HL-60 (cell line): ENCODE measurements at regions not wholly inside any gene's neighbourhood (a gene's known extent, or its start where the extent isn't known, plus 50 kb on each side); places are given as distances from the start of the nearest gene placed in this dataset.

Experiments used
- DNase-seq, 2 experiments: peaks; one replicate each; pipeline ENCODE4 v3.0.0-alpha.2; 2010 to 2020; ENCODE audit warnings: low read depth in 1 of 2, low spot score in 1 of 2
- H3K27ac ChIP-seq: fragments of 250-450 bp; sonication (Bioruptor Pico); replicated peaks from 2 replicates; pipeline ENCODE4 v1.5.1; 2020; ENCODE audit warnings: mild to moderate bottlenecking, moderate library complexity
- H3K27me3 ChIP-seq: fragments of 250-450 bp; sonication (Bioruptor Pico); 2 replicates; pipeline ENCODE4 v1.5.1; 2021; ENCODE audit warnings: mild to moderate bottlenecking, moderate library complexity; ENCODE audit not compliant: insufficient read depth, poor library complexity, severe bottlenecking
- H3K4me3 ChIP-seq: replicated peaks from 2 replicates; pipeline ENCODE4 v1.5.1; 2011; ENCODE audit warnings: mild to moderate bottlenecking, control low read depth, low read length; ENCODE audit not compliant: insufficient read depth
- GABPA ChIP-seq: IDR thresholded peaks from 2 replicates; pipeline ENCODE4 v1.6.1; 2012; ENCODE audit warnings: low read depth
- POLR2AphosphoS5 ChIP-seq: IDR thresholded peaks from 2 replicates; pipeline ENCODE4 v1.6.1; 2012; ENCODE audit warnings: low read depth
- SPI1 ChIP-seq: IDR thresholded peaks from 2 replicates; pipeline ENCODE4 v1.6.1; 2012; ENCODE audit warnings: low read depth, mild to moderate bottlenecking, borderline replicate concordance
- TF ChIP-seq, protein P1 (sequence below): IDR thresholded peaks from 2 replicates; pipeline ENCODE4 v1.6.1; 2012; ENCODE audit warnings: low read depth; ENCODE audit not compliant: insufficient replicate concordance
- TF ChIP-seq, protein P2 (sequence below): IDR thresholded peaks from one replicate; pipeline ENCODE4 v1.5.1; 2011; ENCODE audit warnings: low read length, control low read depth, inconsistent platforms; ENCODE audit not compliant: insufficient read depth

DNA sequence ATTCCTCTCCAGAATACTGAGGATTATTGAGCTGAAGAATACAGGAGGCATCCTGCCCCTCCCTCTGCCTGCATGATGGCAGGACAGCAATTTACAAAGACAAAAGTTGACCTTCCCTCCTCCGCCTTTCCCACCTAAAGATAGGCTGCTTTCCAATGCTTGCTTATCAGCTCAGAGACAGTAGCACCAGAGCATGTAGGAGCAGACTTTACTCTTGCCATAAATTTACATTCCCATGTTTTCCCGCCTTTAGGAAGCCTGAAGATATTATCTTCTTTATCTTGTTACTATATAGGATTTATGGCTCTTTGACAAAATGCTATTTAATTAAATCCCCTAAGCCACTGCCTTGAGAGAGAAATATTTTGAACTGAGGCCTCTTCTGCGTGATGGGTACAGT, 135.6 kb upstream of the HNMT start:
- Histone ChIP-seq H3K4me3 (no peak overlapping the region), H3K27ac (no peak overlapping the region), H3K27me3 (no peaks in the 10 kb centered on the region)
- TF ChIP-seq, protein P1, sequence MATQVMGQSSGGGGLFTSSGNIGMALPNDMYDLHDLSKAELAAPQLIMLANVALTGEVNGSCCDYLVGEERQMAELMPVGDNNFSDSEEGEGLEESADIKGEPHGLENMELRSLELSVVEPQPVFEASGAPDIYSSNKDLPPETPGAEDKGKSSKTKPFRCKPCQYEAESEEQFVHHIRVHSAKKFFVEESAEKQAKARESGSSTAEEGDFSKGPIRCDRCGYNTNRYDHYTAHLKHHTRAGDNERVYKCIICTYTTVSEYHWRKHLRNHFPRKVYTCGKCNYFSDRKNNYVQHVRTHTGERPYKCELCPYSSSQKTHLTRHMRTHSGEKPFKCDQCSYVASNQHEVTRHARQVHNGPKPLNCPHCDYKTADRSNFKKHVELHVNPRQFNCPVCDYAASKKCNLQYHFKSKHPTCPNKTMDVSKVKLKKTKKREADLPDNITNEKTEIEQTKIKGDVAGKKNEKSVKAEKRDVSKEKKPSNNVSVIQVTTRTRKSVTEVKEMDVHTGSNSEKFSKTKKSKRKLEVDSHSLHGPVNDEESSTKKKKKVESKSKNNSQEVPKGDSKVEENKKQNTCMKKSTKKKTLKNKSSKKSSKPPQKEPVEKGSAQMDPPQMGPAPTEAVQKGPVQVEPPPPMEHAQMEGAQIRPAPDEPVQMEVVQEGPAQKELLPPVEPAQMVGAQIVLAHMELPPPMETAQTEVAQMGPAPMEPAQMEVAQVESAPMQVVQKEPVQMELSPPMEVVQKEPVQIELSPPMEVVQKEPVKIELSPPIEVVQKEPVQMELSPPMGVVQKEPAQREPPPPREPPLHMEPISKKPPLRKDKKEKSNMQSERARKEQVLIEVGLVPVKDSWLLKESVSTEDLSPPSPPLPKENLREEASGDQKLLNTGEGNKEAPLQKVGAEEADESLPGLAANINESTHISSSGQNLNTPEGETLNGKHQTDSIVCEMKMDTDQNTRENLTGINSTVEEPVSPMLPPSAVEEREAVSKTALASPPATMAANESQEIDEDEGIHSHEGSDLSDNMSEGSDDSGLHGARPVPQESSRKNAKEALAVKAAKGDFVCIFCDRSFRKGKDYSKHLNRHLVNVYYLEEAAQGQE, result no peak
- TF ChIP-seq GABPA (no peak), POLR2AphosphoS5 (no peak)
- DNase-seq, result no peak

GRCh38 chr2:137829251-137829650, 135.0 kb upstream of the HNMT start:
- TF ChIP-seq SPI1 (no peak), GABPA (no peak), POLR2AphosphoS5 (no peak)
- TF ChIP-seq, protein P2, sequence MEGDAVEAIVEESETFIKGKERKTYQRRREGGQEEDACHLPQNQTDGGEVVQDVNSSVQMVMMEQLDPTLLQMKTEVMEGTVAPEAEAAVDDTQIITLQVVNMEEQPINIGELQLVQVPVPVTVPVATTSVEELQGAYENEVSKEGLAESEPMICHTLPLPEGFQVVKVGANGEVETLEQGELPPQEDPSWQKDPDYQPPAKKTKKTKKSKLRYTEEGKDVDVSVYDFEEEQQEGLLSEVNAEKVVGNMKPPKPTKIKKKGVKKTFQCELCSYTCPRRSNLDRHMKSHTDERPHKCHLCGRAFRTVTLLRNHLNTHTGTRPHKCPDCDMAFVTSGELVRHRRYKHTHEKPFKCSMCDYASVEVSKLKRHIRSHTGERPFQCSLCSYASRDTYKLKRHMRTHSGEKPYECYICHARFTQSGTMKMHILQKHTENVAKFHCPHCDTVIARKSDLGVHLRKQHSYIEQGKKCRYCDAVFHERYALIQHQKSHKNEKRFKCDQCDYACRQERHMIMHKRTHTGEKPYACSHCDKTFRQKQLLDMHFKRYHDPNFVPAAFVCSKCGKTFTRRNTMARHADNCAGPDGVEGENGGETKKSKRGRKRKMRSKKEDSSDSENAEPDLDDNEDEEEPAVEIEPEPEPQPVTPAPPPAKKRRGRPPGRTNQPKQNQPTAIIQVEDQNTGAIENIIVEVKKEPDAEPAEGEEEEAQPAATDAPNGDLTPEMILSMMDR, result no peak
- TF ChIP-seq, protein P1, result no peak
- Histone ChIP-seq H3K27ac (no peak overlapping the region), H3K4me3 (no peak overlapping the region), H3K27me3 (no peaks in the 10 kb centered on the region)
- DNase-seq, result no peak

DNA sequence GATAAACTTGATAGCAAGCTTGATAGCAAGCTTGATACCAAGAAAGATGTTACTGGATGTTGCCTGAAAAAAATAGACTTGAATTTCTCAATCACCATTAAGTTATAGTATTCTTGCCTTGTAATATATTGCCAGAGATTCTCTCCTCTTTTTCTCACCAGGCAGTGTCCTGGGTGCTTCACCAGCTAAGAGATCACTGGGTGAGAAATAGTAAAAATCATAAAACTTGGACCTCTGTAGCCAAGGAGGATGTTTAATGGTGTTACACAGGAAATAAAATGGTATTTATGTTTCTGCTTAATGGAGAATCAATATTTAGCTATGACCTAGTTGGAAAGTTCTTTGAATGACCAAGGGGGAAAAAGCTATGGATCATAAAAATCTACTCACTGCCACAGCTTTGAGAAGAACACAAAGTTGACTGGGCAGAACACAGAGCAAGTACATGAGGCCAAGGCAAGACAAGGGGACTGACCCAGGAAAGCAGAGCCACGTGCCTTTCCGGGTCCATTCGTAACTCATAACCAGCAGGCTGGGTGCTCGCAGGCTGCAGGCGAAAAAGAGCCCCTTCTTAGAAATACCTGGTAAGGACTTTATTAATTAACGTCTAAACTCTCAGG, 129.4 kb upstream of the HNMT start:
- DNase-seq, result no peak
- H3K27me3 ChIP-seq, result no peaks in the 10 kb centered on the region
- no peak overlapping the region for H3K4me3 ChIP-seq
- TF ChIP-seq, protein P1, result no peak
- TF ChIP-seq POLR2AphosphoS5 (no peak), GABPA (no peak), SPI1 (no peak)
- TF ChIP-seq, protein P2, result no peak
- H3K27ac ChIP-seq, result no peak overlapping the region
